Right lung (tissue), 2 donors: ENCODE measurements at regions not wholly inside any gene's neighbourhood (a gene's known extent, or its start where the extent isn't known, plus 50 kb on each side); places are given as distances from the start of the nearest gene placed in this dataset.
"Not testable (repeated sequence)": the region's sequence is repeated elsewhere in the genome, so short reads cannot be mapped to it uniquely, and the experiment has no call there.

Experiments
- DNase-seq, 2 donors: peaks; one replicate each; pipeline ENCODE4 v3.0.0-alpha.2; 2013

DNA sequence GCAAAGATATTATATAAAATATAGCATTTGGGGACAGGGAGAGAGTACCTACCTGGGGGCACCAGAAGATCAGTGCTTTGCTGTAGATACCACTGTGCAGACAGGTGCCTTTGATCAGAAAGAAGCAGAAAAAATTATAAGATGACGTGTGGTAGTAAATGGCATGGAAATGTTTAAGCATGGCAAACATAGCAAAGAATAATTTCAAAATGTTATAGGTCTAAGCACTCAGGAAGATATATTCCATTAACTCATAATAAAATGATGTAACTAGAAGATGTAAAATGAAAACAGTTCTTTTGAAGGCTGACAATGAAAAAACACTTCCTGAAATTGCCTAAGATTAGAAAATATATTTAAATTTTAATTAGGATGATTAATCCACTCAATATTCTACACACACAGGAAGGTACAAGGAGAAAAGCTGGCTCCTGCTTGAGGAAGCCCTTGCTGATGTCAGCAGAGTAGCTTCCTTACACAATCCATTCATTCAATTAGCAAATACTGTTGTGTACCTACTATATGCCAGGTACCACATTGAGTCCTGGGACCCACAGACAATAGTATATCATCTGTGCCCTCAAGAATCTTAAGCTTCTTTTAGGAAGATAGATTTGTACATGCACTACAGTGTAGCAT is 290.2 kb upstream of the CNR1 start:
- DNase-seq = no peak

DNA sequence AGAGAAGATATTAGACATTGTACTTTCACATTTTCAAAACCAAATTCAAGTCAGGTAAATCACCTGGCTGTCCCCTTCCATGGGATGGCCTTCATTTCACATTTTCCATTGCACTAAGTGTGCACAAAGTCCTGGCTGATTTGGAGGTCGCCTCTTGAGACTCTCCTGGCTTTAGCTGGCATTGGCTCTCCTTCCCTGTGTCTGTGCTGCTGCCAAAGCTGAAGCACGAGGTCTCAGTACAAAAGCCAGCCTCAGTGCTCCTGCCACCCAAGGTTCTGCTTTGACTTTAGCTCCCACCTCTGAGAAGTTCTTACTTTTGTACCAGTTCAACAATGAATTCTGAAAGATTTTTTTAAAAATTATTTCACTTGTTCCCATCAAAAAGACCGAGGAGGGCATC is 289.2 kb upstream of the CNR1 start:
- no peak for DNase-seq

DNA sequence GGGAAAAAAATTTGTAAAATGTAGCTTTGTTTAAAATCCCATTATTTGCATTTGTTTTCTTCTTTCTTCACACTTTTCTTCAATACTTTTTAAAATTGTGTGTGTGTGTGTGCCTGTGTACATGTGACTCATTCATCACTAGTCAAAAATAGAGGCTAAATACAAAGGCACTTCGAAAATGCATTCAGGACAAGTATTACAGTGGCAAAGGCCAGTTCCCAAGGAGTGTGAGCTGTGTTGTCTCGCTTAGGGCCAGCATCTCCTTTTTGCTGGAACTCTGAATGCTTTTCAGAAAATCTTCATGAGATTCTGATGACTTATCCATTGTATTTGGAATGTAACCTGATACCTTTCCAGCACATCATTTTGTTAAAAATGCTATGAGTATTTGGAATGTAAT is 288.5 kb upstream of the CNR1 start:
- DNase-seq = no peak

DNA sequence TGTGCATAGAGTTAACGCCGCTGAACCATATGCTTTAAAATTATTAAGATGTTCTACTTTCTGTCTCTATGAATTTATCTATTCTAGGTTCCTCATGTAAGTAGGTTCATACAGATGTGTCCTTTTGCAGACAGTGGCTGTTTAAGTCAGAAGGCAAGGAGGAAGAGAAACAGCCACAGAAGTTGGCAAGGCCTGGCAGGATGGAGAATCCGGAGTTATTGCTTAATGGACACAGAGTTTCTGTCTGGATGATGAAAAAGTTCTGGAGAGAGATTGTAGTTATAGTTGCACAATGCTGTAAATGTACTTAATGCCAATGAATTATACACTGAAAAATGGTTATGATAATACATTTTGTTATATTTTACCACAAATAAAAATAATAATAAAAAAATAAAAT is 283.6 kb upstream of the CNR1 start:
- DNase-seq = no peak

GRCh38 chr6:88445188-88445965 is 279.2 kb upstream of the CNR1 start:
- no peak for DNase-seq

DNA sequence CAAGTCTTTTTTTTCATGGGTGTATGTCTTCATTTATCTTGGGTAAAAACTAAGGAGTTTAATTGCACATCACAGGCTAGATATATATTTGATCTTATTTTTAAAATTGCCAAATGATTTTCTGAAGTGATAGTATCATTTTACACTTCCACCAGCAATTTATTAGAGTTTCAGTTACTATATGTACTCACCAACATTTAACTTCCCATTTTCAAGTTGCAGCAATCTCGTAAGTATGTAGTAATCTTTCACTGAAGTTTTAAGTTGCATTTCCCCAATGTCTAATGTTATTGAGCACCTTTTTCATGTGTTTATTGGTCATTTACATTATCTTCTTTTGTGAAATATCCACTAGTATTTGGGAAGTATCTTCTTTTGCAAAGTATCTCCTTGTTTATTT is 277.4 kb upstream of the CNR1 start:
- DNase-seq = no peak

- DNase-seq = no peak
Observed at GRCh38 chr6:88442737-88443136, 276.6 kb upstream of the CNR1 start.

GRCh38 chr6:88441346-88441745 is 275.2 kb upstream of the CNR1 start:
- DNase-seq = no peak

DNA sequence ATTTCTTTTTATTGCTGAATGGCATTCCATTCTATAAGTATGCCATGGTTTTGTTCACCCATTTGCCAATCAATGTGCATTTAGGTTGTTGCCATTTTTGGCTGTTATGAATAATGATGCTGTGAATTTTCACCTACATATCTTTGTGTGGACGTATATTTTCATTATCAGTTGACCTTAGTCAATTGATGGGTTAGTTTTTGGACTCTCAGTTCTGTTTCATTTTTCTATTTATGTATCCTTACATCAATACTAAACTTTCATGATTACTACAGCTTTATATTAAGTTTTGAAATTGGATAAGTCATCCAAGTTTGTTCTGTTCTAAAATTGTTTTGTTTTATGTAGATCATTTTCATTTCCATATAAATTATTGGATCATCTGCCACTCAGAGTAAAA is 261.9 kb upstream of the CNR1 start:
- DNase-seq = no peak

- no peak for DNase-seq
Observed at GRCh38 chr6:88426005-88426404, 259.9 kb upstream of the CNR1 start.

- no peak for DNase-seq
Observed at GRCh38 chr6:88422831-88423230, 256.7 kb upstream of the CNR1 start.

- not testable (repeated sequence) for DNase-seq
Observed at GRCh38 chr6:88420967-88421488, 254.9 kb upstream of the CNR1 start.

DNA sequence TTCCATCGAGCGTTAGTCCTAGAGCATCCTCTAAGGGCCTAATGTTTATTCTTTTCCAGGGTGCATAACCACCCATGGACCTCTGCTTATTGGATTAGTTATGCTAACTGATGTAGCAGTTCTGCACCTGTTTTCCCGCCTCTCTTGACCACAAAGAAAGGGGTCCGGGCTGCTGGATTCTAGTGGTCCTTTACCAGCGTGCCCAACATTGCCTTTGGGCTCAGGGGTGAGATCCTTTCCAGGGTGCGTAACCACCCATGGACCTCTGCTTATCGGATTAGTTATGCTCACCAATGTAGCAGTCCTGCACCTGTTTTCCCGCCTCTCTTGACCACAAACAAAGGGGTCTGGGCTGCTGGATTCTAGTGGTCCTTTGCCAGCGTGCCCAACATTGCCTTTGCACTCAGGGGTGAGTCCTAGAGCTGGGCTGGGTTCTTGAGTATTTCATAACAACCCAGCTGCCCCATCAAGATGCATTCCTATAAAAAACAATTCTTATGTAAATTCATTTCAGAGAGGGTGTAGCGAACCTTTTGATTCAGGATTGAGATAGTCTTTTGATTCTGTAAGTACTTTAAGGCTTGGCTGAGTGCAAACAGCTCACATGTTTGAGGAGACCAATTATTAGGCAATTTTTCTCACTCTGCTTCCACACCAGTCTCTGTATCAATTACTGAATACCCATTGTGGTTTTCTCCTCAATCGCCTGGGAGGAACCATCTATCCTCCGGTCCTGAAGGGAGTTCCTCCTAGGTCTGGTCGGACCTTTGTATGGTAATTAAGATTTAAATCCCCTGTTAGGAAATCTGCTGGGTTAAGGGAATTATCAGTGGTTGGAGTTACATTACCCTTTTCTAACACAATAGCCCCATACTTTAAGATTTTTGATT is 253.0 kb upstream of the CNR1 start:
- not testable (repeated sequence) for DNase-seq

DNA sequence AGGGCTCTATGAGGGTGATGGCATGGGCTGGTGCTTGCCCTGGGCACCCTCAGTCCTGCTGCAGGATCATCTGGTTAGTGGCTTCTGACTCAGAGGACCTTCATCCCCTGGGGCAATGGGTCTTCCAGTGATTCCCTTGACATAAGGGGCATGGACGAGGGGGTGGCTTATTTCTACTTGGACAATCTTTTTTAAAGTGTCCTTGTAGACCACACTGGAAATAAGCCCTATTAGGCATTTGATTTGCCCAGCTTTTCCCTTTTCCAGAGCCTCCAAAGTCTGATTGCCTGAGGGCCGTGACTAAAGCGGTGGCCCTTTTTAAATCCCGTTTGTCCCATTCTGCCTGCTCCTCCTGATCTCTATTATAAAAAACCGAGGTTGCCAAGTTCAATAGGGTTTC is 251.2 kb upstream of the CNR1 start:
- not testable (repeated sequence) for DNase-seq

DNA sequence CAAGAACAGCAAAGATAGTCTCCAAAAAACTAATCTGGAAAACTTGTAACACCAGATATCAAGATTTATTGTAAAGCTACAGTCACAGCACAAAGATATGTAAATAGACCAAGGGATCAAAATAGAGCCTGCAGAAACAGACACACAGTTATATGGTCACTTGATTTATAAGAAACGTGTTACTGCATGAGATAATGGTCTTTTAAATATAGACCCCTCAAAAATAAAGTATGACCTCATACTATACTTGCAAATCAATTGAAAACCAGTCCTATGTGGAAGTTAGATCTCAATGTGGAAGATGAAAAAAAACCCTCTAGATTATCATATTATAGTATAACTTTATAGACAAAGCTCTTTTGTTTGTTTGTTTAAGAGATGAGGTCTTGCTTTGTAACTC is 247.3 kb upstream of the CNR1 start:
- no peak for DNase-seq

DNA sequence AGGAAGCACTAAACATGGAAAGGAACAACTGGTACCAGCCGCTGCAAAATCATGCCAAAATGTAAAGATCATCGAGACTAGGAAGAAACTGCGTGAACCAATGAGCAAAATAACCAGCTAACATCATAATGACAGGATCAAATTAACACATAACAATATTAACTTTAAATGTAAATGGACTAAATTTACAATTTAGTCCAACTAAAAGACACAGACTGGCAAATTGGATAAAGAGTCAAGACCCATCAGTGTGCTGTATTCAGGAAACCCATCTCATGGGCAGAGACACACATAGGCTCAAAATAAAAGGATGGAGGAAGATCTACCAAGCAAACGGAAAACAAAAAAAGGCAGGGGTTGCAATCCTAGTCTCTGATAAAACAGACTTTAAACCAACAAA is 242.2 kb upstream of the CNR1 start:
- not testable (repeated sequence) for DNase-seq

DNA sequence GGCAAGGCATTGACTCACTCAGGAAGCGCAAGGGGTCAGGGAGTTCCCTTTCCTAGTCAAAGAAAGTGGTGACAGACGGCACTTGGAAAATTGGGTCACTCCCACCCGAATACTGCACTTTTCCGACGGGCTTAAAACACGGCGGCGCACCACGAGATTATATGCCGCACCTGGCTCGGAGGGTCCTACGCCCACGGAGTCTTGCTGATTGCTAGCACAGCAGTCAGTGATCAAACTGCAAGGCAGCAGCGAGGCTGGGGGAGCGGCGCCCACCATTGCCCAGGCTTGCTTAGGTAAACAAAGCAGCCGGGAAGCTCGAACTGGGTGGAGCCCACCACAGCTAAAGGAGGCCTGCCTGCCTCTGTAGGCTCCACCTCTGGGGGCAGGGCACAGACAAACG is 240.5 kb upstream of the CNR1 start:
- not testable (repeated sequence) for DNase-seq

GRCh38 chr6:88403486-88403885 is 237.3 kb upstream of the CNR1 start:
- no peak for DNase-seq

DNA sequence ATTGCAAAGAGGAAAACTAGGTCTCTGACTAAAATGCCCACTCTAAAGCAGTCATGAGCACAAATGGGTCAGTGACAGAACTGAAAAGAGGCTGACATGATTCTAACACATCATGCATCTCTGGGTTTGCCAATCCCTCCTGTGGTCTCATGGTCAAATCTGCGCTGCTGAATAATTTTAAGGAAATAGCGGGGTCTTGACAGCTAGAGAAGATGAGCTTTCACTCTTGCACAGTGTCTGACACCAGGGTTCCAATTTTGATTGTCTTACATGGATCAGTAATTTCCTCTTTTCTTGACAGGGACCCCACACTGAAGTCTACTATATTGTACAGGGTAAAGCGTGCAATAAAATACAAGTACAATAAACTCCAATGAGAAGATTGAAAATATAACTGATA is 236.8 kb upstream of the CNR1 start:
- no peak for DNase-seq

DNA sequence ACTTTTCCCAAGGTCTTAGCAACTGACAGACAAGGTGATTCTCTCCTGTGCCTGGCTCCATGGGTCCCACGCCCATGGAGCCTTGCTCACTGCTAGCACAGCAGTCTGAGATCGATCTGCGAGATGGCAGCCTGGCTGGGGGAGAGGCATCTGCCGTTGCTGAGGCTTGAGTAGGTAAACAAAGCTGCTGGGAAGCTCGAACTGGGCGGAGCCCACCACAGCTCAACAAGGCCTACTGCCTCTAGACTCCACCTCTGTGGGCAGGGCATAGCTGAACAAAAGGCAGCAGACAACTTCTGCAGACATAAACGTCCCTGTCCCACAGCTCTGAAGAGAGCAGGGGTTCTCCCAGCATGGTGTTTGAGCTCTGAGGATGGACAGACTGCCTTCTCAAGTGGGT is 224.9 kb upstream of the CNR1 start:
- not testable (repeated sequence) for DNase-seq

- no peak for DNase-seq
Observed at GRCh38 chr6:88388589-88388988, 222.4 kb upstream of the CNR1 start.

DNA sequence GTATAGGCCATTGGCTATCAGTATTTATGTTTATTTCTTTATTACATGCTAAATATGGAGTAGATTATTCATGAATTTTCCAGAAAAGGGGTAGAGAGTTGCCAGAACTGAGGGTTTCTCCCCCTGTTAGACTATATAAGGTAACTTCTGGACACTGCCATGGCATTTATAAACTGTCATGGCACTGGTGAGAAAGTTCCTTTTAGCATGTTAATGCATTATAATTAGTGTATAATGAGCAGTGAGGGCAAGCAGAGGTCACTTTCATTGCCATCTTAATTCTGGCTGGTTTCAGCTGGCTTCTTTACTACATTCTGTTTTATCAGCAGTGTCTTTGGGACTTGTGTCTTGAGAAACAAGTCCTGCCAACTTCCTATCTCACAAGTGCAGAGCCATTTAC is 220.0 kb upstream of the CNR1 start:
- no peak for DNase-seq
